Stimulated activated CD4-positive, alpha-beta T cell treated with anti-CD3 and anti-CD28 coated beads, Interleukin-12 subunit alpha, Interleukin-12 subunit beta, amount 100 ng/mL, for 48 hours (primary cell): ENCODE measurements at regions not wholly inside any gene's neighbourhood (a gene's known extent, or its start where the extent isn't known, plus 50 kb on each side); places are given as distances from the start of the nearest gene placed in this dataset.
"Not testable (repeated sequence)": the region's sequence is repeated elsewhere in the genome, so short reads cannot be mapped to it uniquely, and the experiment has no call there.

Experiments used
- DNase-seq, 3 donors: peaks; one replicate each; pipeline ENCODE4 v3.0.0-alpha.2; 2020; ENCODE audit warnings: low read depth in 2 of 3, low spot score in 1 of 3

GRCh38 chr9:2277644-2278043 is 262.5 kb downstream of the SMARCA2 start:
- DNase-seq, result not testable (repeated sequence)

GRCh38 chr9:2279138-2279537 is 264.0 kb downstream of the SMARCA2 start:
- DNase-seq, result not testable (repeated sequence)

GRCh38 chr9:2281031-2281802 is 266.1 kb downstream of the SMARCA2 start:
- DNase-seq, result no peak

- DNase-seq, result no peak
Measured at GRCh38 chr9:2281803-2282185, 266.6 kb downstream of the SMARCA2 start.

GRCh38 chr9:2284770-2285169 is 269.6 kb downstream of the SMARCA2 start:
- DNase-seq, result no peak

- no peak for DNase-seq
Measured at GRCh38 chr9:2285416-2286332, 270.5 kb downstream of the SMARCA2 start.

GRCh38 chr9:2286333-2286705 is 271.2 kb downstream of the SMARCA2 start:
- no peak for DNase-seq

- no peak for DNase-seq
Measured at GRCh38 chr9:2286825-2287455, 271.8 kb downstream of the SMARCA2 start.

- DNase-seq, result no peak
Measured at GRCh38 chr9:2288309-2288708, 273.2 kb downstream of the SMARCA2 start.

- no peak for DNase-seq
Measured at GRCh38 chr9:2289263-2289662, 274.1 kb downstream of the SMARCA2 start.

- DNase-seq, result no peak
Measured at GRCh38 chr9:2290382-2290781, 275.2 kb downstream of the SMARCA2 start.

- no peak for DNase-seq
Measured at GRCh38 chr9:2291980-2292704, 277.0 kb downstream of the SMARCA2 start.

GRCh38 chr9:2292733-2293132 is 277.6 kb downstream of the SMARCA2 start:
- no peak for DNase-seq

- no peak for DNase-seq
Measured at GRCh38 chr9:2297771-2298170, 282.6 kb downstream of the SMARCA2 start.

GRCh38 chr9:2298217-2298616 is 283.1 kb downstream of the SMARCA2 start:
- DNase-seq, result no peak

GRCh38 chr9:2299156-2299842 is 284.2 kb downstream of the SMARCA2 start:
- no peak for DNase-seq

GRCh38 chr9:2299843-2300205 is 284.7 kb downstream of the SMARCA2 start:
- DNase-seq, result no peak

- DNase-seq, result no peak
Measured at GRCh38 chr9:2300325-2300724, 285.2 kb downstream of the SMARCA2 start.

GRCh38 chr9:2302606-2303005 is 287.5 kb downstream of the SMARCA2 start:
- no peak for DNase-seq

GRCh38 chr9:2303056-2303455 is 287.9 kb downstream of the SMARCA2 start:
- no peak for DNase-seq

GRCh38 chr9:2307480-2307879 is 292.3 kb downstream of the SMARCA2 start:
- no peak for DNase-seq
